HCT116 (cell line): ENCODE measurements at regions not wholly inside any gene's neighbourhood (a gene's known extent, or its start where the extent isn't known, plus 50 kb on each side); places are given as distances from the start of the nearest gene placed in this dataset.

Experiments used
- ATAC-seq: fragments of 200-7000 bp; cut with Tn5 transposase; 2 replicates; pipeline ENCODE4 v1.9.1; 2020; ENCODE audit warnings: mild to moderate bottlenecking, moderate library complexity
- BruUV-seq: library from RNA; stranded (reverse); fragments of 400-500 nt; replicated peaks from 2 replicates; lab custom pipeline; 2021; lab: Mats Ljungman, UMichigan
- CTCF ChIA-PET: fragments of 300-600 bp; sonication (Branson Sonifier 250); formaldehyde crosslinking; loops from one replicate; lab custom pipeline; 2021; ENCODE audit warnings: antibody characterized with exemption; lab: Charles Lee
- POLR2A ChIA-PET: fragments of 300-600, 350-600 bp; sonication (Branson Sonifier 250); formaldehyde crosslinking; loops from one replicate; lab custom pipeline; 2021; ENCODE audit warnings: antibody characterized with exemption; lab: Charles Lee
- RAD21 ChIA-PET, 2 experiments: fragments of 300-600 bp; sonication (Branson Sonifier 250); formaldehyde crosslinking; loops; one replicate each; lab custom pipeline; 2023; ENCODE audit warnings: low total read pairs in 2 of 2; ENCODE audit not compliant: uncharacterized antibody in 2 of 2, unreplicated experiment in 2 of 2, low non-redundant PET in 1 of 2; lab: Charles Lee
- DNase-seq: peaks from one replicate; pipeline ENCODE4 v3.0.0-alpha.2; 2010; ENCODE audit warnings: low read depth, low spot score
- H2AFZ ChIP-seq: fragments of 200-600 bp; shearing (Covaris generic), sonication (generic); 2 replicates; pipeline ENCODE4 v1.6.1; 2017; ENCODE audit warnings: low read depth, mixed run types, mixed read lengths, antibody characterized with exemption, low read length; ENCODE audit not compliant: poor library complexity, severe bottlenecking
- H3K27ac ChIP-seq: 2 replicates; pipeline ENCODE4 v1.5.1; 2012; ENCODE audit warnings: low read depth, low read length
- H3K27me3 ChIP-seq: fragments of 200-600 bp; sonication (generic); 2 replicates; pipeline ENCODE4 v1.6.1; 2016; ENCODE audit warnings: mixed run types, low read length, mixed read lengths; ENCODE audit not compliant: insufficient read depth
- H3K36me3 ChIP-seq, 2 experiments: fragments of 200-500 bp in 1 of 2; fragments of 200-600 bp in 1 of 2; sonication (Bioruptor generic) in 1 of 2; sonication (generic) in 1 of 2; 2 replicates each; pipeline versions ENCODE4 v1.5.1 to v1.6.1; 2014 to 2016; ENCODE audit warnings: low read length in 2 of 2, inconsistent platforms in 1 of 2, mixed read lengths in 1 of 2, mixed run types in 1 of 2; ENCODE audit not compliant: insufficient read depth in 2 of 2, control insufficient read depth in 1 of 2
- H3K4me1 ChIP-seq, 2 experiments: fragments of 200-600 bp in 1 of 2; sonication (generic) in 1 of 2; 2 replicates each; pipeline versions ENCODE4 v1.5.1 to v1.6.1; 2012 to 2017; ENCODE audit warnings: low read length in 2 of 2, inconsistent platforms in 1 of 2, mild to moderate bottlenecking in 1 of 2, mixed read lengths in 1 of 2, mixed run types in 1 of 2, moderate library complexity in 1 of 2; ENCODE audit not compliant: insufficient read depth in 2 of 2, control insufficient read depth in 1 of 2
- H3K4me2 ChIP-seq: fragments of 200-600 bp; sonication (generic); 2 replicates; pipeline ENCODE4 v1.6.1; 2017; ENCODE audit warnings: mixed run types, low read length, mixed read lengths
- H3K4me3 ChIP-seq, 2 experiments: fragments of 200-600 bp in 1 of 2; sonication (generic) in 1 of 2; replicated peaks in 1 of 2; 2 replicates each; pipeline ENCODE4 v1.5.1; 2011 to 2016; ENCODE audit warnings: low read length in 2 of 2, control low read depth in 1 of 2, low read depth in 1 of 2, mild to moderate bottlenecking in 1 of 2, mixed read lengths in 1 of 2, mixed run types in 1 of 2
- H3K79me2 ChIP-seq: fragments of 200-600 bp; sonication (generic); 2 replicates; pipeline ENCODE4 v1.6.1; 2017; ENCODE audit warnings: mild to moderate bottlenecking, mixed run types, low read length, moderate library complexity, mixed read lengths; ENCODE audit not compliant: insufficient read depth
- H3K9ac ChIP-seq: fragments of 200-600 bp; sonication (generic); 2 replicates; pipeline ENCODE4 v1.6.1; 2016; ENCODE audit warnings: low read length, mixed read lengths
- H3K9me2 ChIP-seq: fragments of 200-600 bp; sonication (generic), shearing (Covaris generic); 2 replicates; pipeline ENCODE4 v1.6.1; 2017; ENCODE audit warnings: mixed run types, mild to moderate bottlenecking, moderate library complexity; ENCODE audit not compliant: insufficient read depth
- H3K9me3 ChIP-seq, 2 experiments: fragments of 200-500 bp in 1 of 2; fragments of 200-600 bp in 1 of 2; sonication (Bioruptor generic) in 1 of 2; sonication (generic) in 1 of 2; 2 replicates each; pipeline ENCODE4 v1.6.1; 2014 to 2017; ENCODE audit warnings: low read length in 2 of 2, mixed read lengths in 2 of 2, inconsistent platforms in 1 of 2, low read depth in 1 of 2, mild to moderate bottlenecking in 1 of 2, mixed run types in 1 of 2, moderate library complexity in 1 of 2; ENCODE audit not compliant: control insufficient read depth in 1 of 2, insufficient read depth in 1 of 2
- H4K20me1 ChIP-seq: fragments of 200-600 bp; sonication (generic), shearing (Covaris generic); 2 replicates; pipeline ENCODE4 v1.6.1; 2017; ENCODE audit warnings: mixed run types, mild to moderate bottlenecking, moderate library complexity; ENCODE audit not compliant: insufficient read depth
- CBX3 ChIP-seq: IDR thresholded peaks from 2 replicates; pipeline ENCODE4 v1.6.1; 2012; ENCODE audit warnings: low read depth
- CEBPB ChIP-seq: IDR thresholded peaks from 2 replicates; pipeline ENCODE4 v1.6.1; 2012; ENCODE audit warnings: low read depth
- EGR1 ChIP-seq: IDR thresholded peaks from 2 replicates; pipeline ENCODE4 v1.6.1; 2012; ENCODE audit warnings: low read depth
- ELF1 ChIP-seq: IDR thresholded peaks from 2 replicates; pipeline ENCODE4 v1.6.1; 2012; ENCODE audit warnings: low read depth, borderline replicate concordance
- EZH2 ChIP-seq: fragments of 200-600 bp; sonication (generic); IDR thresholded peaks from 2 replicates; pipeline ENCODE4 v1.6.1; 2017; ENCODE audit warnings: antibody characterized with exemption, mixed run types
- FOSL1 ChIP-seq: IDR thresholded peaks from 2 replicates; pipeline ENCODE4 v1.6.1; 2012; ENCODE audit warnings: low read depth
- MAX ChIP-seq: IDR thresholded peaks from 2 replicates; pipeline ENCODE4 v1.6.1; 2012
- POLR2A ChIP-seq: IDR thresholded peaks from 2 replicates; pipeline ENCODE4 v1.7.0; 2011; ENCODE audit warnings: borderline replicate concordance; ENCODE audit not compliant: insufficient read depth, insufficient read length; ENCODE audit errors: extremely low read depth
- RAD21 ChIP-seq: IDR thresholded peaks from 2 replicates; pipeline ENCODE4 v1.6.1; 2012; ENCODE audit warnings: low read depth, mild to moderate bottlenecking
- SP1 ChIP-seq: IDR thresholded peaks from 2 replicates; pipeline ENCODE4 v1.6.1; 2012; ENCODE audit warnings: low read depth
- SRF ChIP-seq: IDR thresholded peaks from 2 replicates; pipeline ENCODE4 v1.6.1; 2012; ENCODE audit warnings: low read depth
- TCF7L2 ChIP-seq: IDR thresholded peaks from 2 replicates; pipeline ENCODE4 v1.7.0; 2011; ENCODE audit warnings: borderline replicate concordance, inconsistent platforms; ENCODE audit not compliant: insufficient read depth, insufficient read length; ENCODE audit errors: extremely low read depth
- YY1 ChIP-seq: IDR thresholded peaks from 2 replicates; pipeline ENCODE4 v1.6.1; 2011; ENCODE audit warnings: low read length, low read depth, moderate library complexity, mild to moderate bottlenecking; ENCODE audit not compliant: insufficient replicate concordance; ENCODE audit errors: extremely low read depth
- ZNF274 ChIP-seq: fragments of 200-500 bp; sonication (Bioruptor generic); IDR thresholded peaks from 2 replicates; pipeline ENCODE4 v1.6.1; 2014; ENCODE audit warnings: mild to moderate bottlenecking, low read depth, low read length, inconsistent platforms
- intact Hi-C: fragments of 100-400 bp; cut with micrococcal nuclease; formaldehyde crosslinking; loops from 2 replicates; pipeline ENCODE4 v1.10.0; 2022
- TF ChIP-seq, protein P1 (sequence below): IDR thresholded peaks from 2 replicates; pipeline ENCODE4 v1.6.1; 2012; ENCODE audit warnings: low read depth
- TF ChIP-seq, protein P2 (sequence below), 3 experiments: fragments of 200-600 bp in 1 of 3; sonication (generic) in 1 of 3; IDR thresholded peaks in 2 of 3; conservative IDR thresholded peaks in 1 of 3; 2 replicates each; pipeline ENCODE4 v1.5.1; 2012 to 2017; ENCODE audit warnings: low read depth in 2 of 3, low read length in 2 of 3, antibody characterized with exemption in 1 of 3, borderline replicate concordance in 1 of 3, control low read depth in 1 of 3, mild to moderate bottlenecking in 1 of 3, mixed read lengths in 1 of 3, mixed run types in 1 of 3, moderate library complexity in 1 of 3; ENCODE audit not compliant: insufficient read depth in 1 of 3

- no peak overlapping the region for H3K4me2 ChIP-seq
- H3K27ac ChIP-seq = no peak overlapping the region
- H3K4me3 ChIP-seq = no peak overlapping the region
- ChIA-PET POLR2A (no interaction called here), RAD21 (no interaction called here), CTCF (interaction anchor here (1.5 kb wide), 1 partner anchor 27 kb away, joined by 5 read pairs; no protein-coding TSS in a partner anchor)
- intact Hi-C loops = no loop called here
- TF ChIP-seq MAX (no peak), SRF (no peak), CEBPB (no peak), EGR1 (no peak)
- TF ChIP-seq, protein P1, sequence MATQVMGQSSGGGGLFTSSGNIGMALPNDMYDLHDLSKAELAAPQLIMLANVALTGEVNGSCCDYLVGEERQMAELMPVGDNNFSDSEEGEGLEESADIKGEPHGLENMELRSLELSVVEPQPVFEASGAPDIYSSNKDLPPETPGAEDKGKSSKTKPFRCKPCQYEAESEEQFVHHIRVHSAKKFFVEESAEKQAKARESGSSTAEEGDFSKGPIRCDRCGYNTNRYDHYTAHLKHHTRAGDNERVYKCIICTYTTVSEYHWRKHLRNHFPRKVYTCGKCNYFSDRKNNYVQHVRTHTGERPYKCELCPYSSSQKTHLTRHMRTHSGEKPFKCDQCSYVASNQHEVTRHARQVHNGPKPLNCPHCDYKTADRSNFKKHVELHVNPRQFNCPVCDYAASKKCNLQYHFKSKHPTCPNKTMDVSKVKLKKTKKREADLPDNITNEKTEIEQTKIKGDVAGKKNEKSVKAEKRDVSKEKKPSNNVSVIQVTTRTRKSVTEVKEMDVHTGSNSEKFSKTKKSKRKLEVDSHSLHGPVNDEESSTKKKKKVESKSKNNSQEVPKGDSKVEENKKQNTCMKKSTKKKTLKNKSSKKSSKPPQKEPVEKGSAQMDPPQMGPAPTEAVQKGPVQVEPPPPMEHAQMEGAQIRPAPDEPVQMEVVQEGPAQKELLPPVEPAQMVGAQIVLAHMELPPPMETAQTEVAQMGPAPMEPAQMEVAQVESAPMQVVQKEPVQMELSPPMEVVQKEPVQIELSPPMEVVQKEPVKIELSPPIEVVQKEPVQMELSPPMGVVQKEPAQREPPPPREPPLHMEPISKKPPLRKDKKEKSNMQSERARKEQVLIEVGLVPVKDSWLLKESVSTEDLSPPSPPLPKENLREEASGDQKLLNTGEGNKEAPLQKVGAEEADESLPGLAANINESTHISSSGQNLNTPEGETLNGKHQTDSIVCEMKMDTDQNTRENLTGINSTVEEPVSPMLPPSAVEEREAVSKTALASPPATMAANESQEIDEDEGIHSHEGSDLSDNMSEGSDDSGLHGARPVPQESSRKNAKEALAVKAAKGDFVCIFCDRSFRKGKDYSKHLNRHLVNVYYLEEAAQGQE = no peak
- H3K9ac ChIP-seq = no peak overlapping the region
- no peak overlapping the region for H2AFZ ChIP-seq
- DNase-seq (no peak), ATAC-seq (no peak)
- no TSS peak for BruUV-seq
- no peaks in the 10 kb centered on the region for H3K36me3 ChIP-seq
- H3K27me3 ChIP-seq = no peaks in the 10 kb centered on the region
- H3K9me3 ChIP-seq = no peaks in the 10 kb centered on the region
- H3K4me1 ChIP-seq = no peaks in the 10 kb centered on the region
- no peaks in the 10 kb centered on the region for H4K20me1 ChIP-seq
- no peaks in the 10 kb centered on the region for H3K9me2 ChIP-seq
- H3K79me2 ChIP-seq = no peaks in the 10 kb centered on the region
Observed at GRCh38 chr2:161036926-161037325, 123.3 kb upstream of the TANK start.

DNA sequence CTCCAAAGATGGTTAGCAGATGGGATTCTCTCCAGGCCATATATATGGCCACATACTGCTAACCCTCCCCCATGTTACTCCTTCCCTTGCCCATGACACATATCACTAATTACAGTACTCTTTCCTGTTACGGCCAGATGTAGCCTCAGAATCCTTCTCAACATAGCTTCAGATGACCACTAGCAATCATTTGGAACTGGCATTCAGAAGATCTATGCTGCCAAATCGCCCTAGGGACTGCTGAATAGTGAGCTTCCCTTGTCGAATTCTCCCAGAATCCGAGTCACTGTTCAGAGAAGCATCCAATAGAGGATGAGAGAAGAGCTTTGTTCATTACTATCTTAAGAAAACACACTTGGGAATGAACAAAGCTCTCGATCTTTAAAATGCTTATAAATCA is 121.2 kb upstream of the TANK start:
- no peak for DNase-seq
- H3K9ac ChIP-seq = no peak overlapping the region
- ChIA-PET POLR2A (no interaction called here), RAD21 (interaction anchor here in 1 of 2 experiments (0.6 kb wide), 1 partner anchor 517 kb away, joined by 3 read pairs; no protein-coding TSS in a partner anchor), CTCF (no interaction called here)
- no peak overlapping the region for H3K27ac ChIP-seq
- H3K27me3 ChIP-seq = no peaks in the 10 kb centered on the region
- no TSS peak for BruUV-seq
- no peaks in the 10 kb centered on the region for H3K9me3 ChIP-seq
- no peak for ATAC-seq
- no peak overlapping the region for H3K4me2 ChIP-seq
- no peaks in the 10 kb centered on the region for H3K9me2 ChIP-seq
- H3K4me1 ChIP-seq = no peaks in the 10 kb centered on the region
- H2AFZ ChIP-seq = no peak overlapping the region
- no peaks in the 10 kb centered on the region for H4K20me1 ChIP-seq
- H3K79me2 ChIP-seq = no peaks in the 10 kb centered on the region
- H3K4me3 ChIP-seq = no peak overlapping the region
- intact Hi-C loops = no loop called here
- H3K36me3 ChIP-seq = no peaks in the 10 kb centered on the region
- TF ChIP-seq CBX3 (no peak), POLR2A (no peak), CEBPB (no peak), EZH2 (no peak), SP1 (no peak), MAX (no peak), ELF1 (no peak), ZNF274 (no peak), RAD21 (no peak), YY1 (no peak), SRF (no peak), TCF7L2 (no peak), FOSL1 (no peak)
- TF ChIP-seq, protein P2, sequence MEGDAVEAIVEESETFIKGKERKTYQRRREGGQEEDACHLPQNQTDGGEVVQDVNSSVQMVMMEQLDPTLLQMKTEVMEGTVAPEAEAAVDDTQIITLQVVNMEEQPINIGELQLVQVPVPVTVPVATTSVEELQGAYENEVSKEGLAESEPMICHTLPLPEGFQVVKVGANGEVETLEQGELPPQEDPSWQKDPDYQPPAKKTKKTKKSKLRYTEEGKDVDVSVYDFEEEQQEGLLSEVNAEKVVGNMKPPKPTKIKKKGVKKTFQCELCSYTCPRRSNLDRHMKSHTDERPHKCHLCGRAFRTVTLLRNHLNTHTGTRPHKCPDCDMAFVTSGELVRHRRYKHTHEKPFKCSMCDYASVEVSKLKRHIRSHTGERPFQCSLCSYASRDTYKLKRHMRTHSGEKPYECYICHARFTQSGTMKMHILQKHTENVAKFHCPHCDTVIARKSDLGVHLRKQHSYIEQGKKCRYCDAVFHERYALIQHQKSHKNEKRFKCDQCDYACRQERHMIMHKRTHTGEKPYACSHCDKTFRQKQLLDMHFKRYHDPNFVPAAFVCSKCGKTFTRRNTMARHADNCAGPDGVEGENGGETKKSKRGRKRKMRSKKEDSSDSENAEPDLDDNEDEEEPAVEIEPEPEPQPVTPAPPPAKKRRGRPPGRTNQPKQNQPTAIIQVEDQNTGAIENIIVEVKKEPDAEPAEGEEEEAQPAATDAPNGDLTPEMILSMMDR (IDR thresholded peaks at IDR 0.05 in 2 of 3, conservative IDR thresholded peaks at IDR 0.05 in 1 of 3; ENCODE audit: borderline replicate concordance in 1 of 3, insufficient read depth in 1 of 3, low read depth in 2 of 3, low read length in 2 of 3) = no peak
